IMR-90 (cell line): ENCODE measurements at regions not wholly inside any gene's neighbourhood (a gene's known extent, or its start where the extent isn't known, plus 50 kb on each side); places are given as distances from the start of the nearest gene placed in this dataset.

Source experiments
- ATAC-seq: fragments of 200-7000 bp; cut with Tn5 transposase; 2 replicates; pipeline ENCODE4 v1.9.1; 2020; ENCODE audit warnings: low read depth, mild to moderate bottlenecking, moderate library complexity
- BruUV-seq: library from RNA; stranded (reverse); fragments of 400-500 nt; replicated peaks from 2 replicates; lab custom pipeline; 2021; lab: Mats Ljungman, UMichigan
- CTCF ChIA-PET: fragments of 300-600 bp; formaldehyde crosslinking; extraction: SDS; loops from one replicate; lab custom pipeline; 2021; ENCODE audit warnings: antibody characterized with exemption; lab: Yijun Ruan, JAX
- POLR2A ChIA-PET: fragments of 300-600 bp; sonication (Branson Sonifier 250); formaldehyde crosslinking; loops from one replicate; lab custom pipeline; 2022; ENCODE audit warnings: antibody characterized with exemption; ENCODE audit not compliant: unreplicated experiment; lab: Charles Lee
- DNase-seq: peaks from one replicate; pipeline ENCODE4 v3.0.0; 2013
- H2AFZ ChIP-seq: replicated peaks from 2 replicates; pipeline ENCODE3; 2013; ENCODE audit warnings: low read length, mild to moderate bottlenecking; ENCODE audit not compliant: poor library complexity
- H2AK5ac ChIP-seq: 2 replicates; pipeline ENCODE4 v1.6.1; 2013; ENCODE audit warnings: low read depth, low read length, inconsistent platforms
- H2AK9ac ChIP-seq: replicated peaks from 2 replicates; pipeline ENCODE3; 2013; ENCODE audit warnings: mild to moderate bottlenecking, low read depth, low read length, moderate library complexity; ENCODE audit not compliant: poor library complexity
- H2BK120ac ChIP-seq: 2 replicates; pipeline ENCODE4 v1.6.1; 2013; ENCODE audit warnings: low read depth, low read length, inconsistent platforms
- H2BK15ac ChIP-seq: 3 replicates; pipeline ENCODE4 v1.6.1; 2013; ENCODE audit warnings: low read depth, low read length, inconsistent platforms
- H2BK20ac ChIP-seq: 2 replicates; pipeline ENCODE4 v1.6.1; 2013; ENCODE audit warnings: low read depth, mild to moderate bottlenecking, inconsistent platforms, low read length, moderate library complexity
- H2BK5ac ChIP-seq: 2 replicates; pipeline ENCODE4 v1.6.1; 2013; ENCODE audit warnings: mild to moderate bottlenecking, low read depth, low read length, inconsistent platforms; ENCODE audit not compliant: poor library complexity, severe bottlenecking
- H3K14ac ChIP-seq: replicated peaks from 2 replicates; pipeline ENCODE4 v1.6.1; 2013; ENCODE audit warnings: low read depth, low read length, inconsistent platforms
- H3K18ac ChIP-seq: 2 replicates; pipeline ENCODE4 v1.6.1; 2013; ENCODE audit warnings: low read depth, low read length, control low read depth
- H3K23ac ChIP-seq: 2 replicates; pipeline ENCODE4 v1.6.1; 2013; ENCODE audit warnings: low read depth, low read length, inconsistent platforms
- H3K27ac ChIP-seq: 2 replicates; pipeline ENCODE4 v1.5.1; 2013; ENCODE audit warnings: mild to moderate bottlenecking, control low read depth, low read length; ENCODE audit not compliant: insufficient read depth
- H3K27me3 ChIP-seq: 2 replicates; pipeline ENCODE4 v1.6.1; 2013; ENCODE audit warnings: low read length; ENCODE audit not compliant: control insufficient read depth, insufficient read depth
- H3K36me3 ChIP-seq: 2 replicates; pipeline ENCODE4 v1.6.1; 2013; ENCODE audit warnings: low read length, mixed read lengths; ENCODE audit not compliant: control insufficient read depth, insufficient read depth
- H3K4ac ChIP-seq: 2 replicates; pipeline ENCODE4 v1.6.1; 2013; ENCODE audit warnings: low read depth, low read length, inconsistent platforms
- H3K4me1 ChIP-seq: 2 replicates; pipeline ENCODE4 v1.6.1; 2013; ENCODE audit warnings: low read length, mixed read lengths; ENCODE audit not compliant: control insufficient read depth, insufficient read depth
- H3K4me2 ChIP-seq: 2 replicates; pipeline ENCODE4 v1.6.1; 2013; ENCODE audit warnings: low read depth, mild to moderate bottlenecking, control low read depth, low read length, moderate library complexity
- H3K4me3 ChIP-seq: 2 replicates; pipeline ENCODE4 v1.5.1; 2013; ENCODE audit warnings: low read depth, mild to moderate bottlenecking, control low read depth, low read length, moderate library complexity; ENCODE audit not compliant: insufficient read depth
- H3K56ac ChIP-seq: 2 replicates; pipeline ENCODE4 v1.6.1; 2013; ENCODE audit warnings: low read length, inconsistent platforms; ENCODE audit not compliant: insufficient read depth; ENCODE audit errors: extremely low read depth
- H3K79me1 ChIP-seq, 2 experiments: 2 replicates each; pipeline ENCODE4 v1.6.1; 2013; ENCODE audit warnings: low read length in 2 of 2, inconsistent platforms in 1 of 2, low read depth in 1 of 2
- H3K9ac ChIP-seq: 2 replicates; pipeline ENCODE4 v1.6.1; 2013; ENCODE audit warnings: low read depth, low read length, control low read depth
- H3K9me1 ChIP-seq: 2 replicates; pipeline ENCODE4 v1.6.1; 2013; ENCODE audit warnings: low read length, inconsistent platforms; ENCODE audit not compliant: insufficient read depth
- H3K9me3 ChIP-seq: 2 replicates; pipeline ENCODE4 v1.6.1; 2013; ENCODE audit warnings: low read length; ENCODE audit not compliant: control insufficient read depth, insufficient read depth
- H4K20me1 ChIP-seq: 2 replicates; pipeline ENCODE4 v1.6.1; 2013; ENCODE audit warnings: low read length, inconsistent platforms; ENCODE audit not compliant: insufficient read depth
- H4K5ac ChIP-seq: 2 replicates; pipeline ENCODE4 v1.6.1; 2013; ENCODE audit warnings: mild to moderate bottlenecking, low read depth, low read length, control low read depth
- H4K8ac ChIP-seq, 2 experiments: 2 replicates each; pipeline ENCODE4 v1.6.1; 2013; ENCODE audit warnings: low read depth in 2 of 2, low read length in 2 of 2, control low read depth in 1 of 2, inconsistent platforms in 1 of 2
- H4K91ac ChIP-seq: 2 replicates; pipeline ENCODE4 v1.6.1; 2013; ENCODE audit warnings: low read depth, low read length, inconsistent platforms; ENCODE audit not compliant: insufficient read depth
- FOS ChIP-seq: fragments of 150-350 bp; IDR thresholded peaks from 2 replicates; pipeline ENCODE4 v1.6.1; 2016; ENCODE audit warnings: low read depth, low read length
- MAFK ChIP-seq: IDR thresholded peaks from 2 replicates; pipeline ENCODE4 v1.6.1; 2012; ENCODE audit warnings: low read depth, low read length, improper control_type of control experiment
- MAZ ChIP-seq: IDR thresholded peaks from 2 replicates; pipeline ENCODE4 v1.6.1; 2012; ENCODE audit warnings: low read depth, mild to moderate bottlenecking, low read length, improper control_type of control experiment, moderate library complexity, borderline replicate concordance
- RCOR1 ChIP-seq: IDR thresholded peaks from 2 replicates; pipeline ENCODE4 v1.6.1; 2012; ENCODE audit warnings: mild to moderate bottlenecking, low read length, improper control_type of control experiment; ENCODE audit not compliant: insufficient replicate concordance
- SMC3 ChIP-seq: fragments of 150-350 bp; IDR thresholded peaks from 2 replicates; pipeline ENCODE4 v1.6.1; 2016; ENCODE audit warnings: low read depth, mild to moderate bottlenecking, antibody characterized with exemption, low read length, moderate library complexity
- WGBS, 2 experiments: methylation state at CpG; one replicate each; pipeline versions ENCODE4 v1.1.5 to v1.1.7; 2013; ENCODE audit warnings: missing lambda C conversion rate in 2 of 2; ENCODE audit not compliant: insufficient read length in 1 of 2; ENCODE audit errors: extremely low coverage in 2 of 2; 5-methylcytosine and 5-hydroxymethylcytosine counted together
- dilution Hi-C: fragments of 300-500 bp; cut with HindIII; formaldehyde crosslinking; loops from one replicate; pipeline ENCODE4 v1.14.3; 2018; ENCODE audit warnings: low sequenced_read_pairs; ENCODE audit not compliant: unreplicated experiment
- in situ Hi-C: fragments of 300-500 bp; cut with MboI; formaldehyde crosslinking; loops from 3 replicates; pipeline ENCODE4 v1.14.3; 2019; ENCODE audit warnings: low sequenced_read_pairs, inconsistent platforms, mixed read lengths
- intact Hi-C: fragments of 100-400 bp; cut with micrococcal nuclease; formaldehyde crosslinking; loops from 2 replicates; pipeline ENCODE4 v1.10.0; 2022
- TF ChIP-seq, protein P1 (sequence below): fragments of 150-350 bp; IDR thresholded peaks from 2 replicates; pipeline ENCODE4 v1.6.1; 2017; ENCODE audit warnings: mild to moderate bottlenecking, antibody characterized with exemption, low read length, low read depth

- Histone ChIP-seq H4K20me1 (no peaks in the 10 kb centered on the region), H3K4ac (no peak overlapping the region), H2AK9ac (no peak overlapping the region), H3K56ac (no peak overlapping the region), H2BK20ac (no peak overlapping the region), H3K18ac (no peak overlapping the region), H4K8ac (no peak overlapping the region), H3K4me2 (no peak overlapping the region), H3K79me1 (no peaks in the 10 kb centered on the region), H4K5ac (no peak overlapping the region), H4K91ac (no peak overlapping the region), H2BK120ac (no peak overlapping the region), H3K9me1 (no peaks in the 10 kb centered on the region), H3K4me3 (no peak overlapping the region), H2AFZ (no peak overlapping the region), H3K4me1 (no peaks in the 10 kb centered on the region), H3K36me3 (no peaks in the 10 kb centered on the region), H3K9ac (no peak overlapping the region), H2BK15ac (no peak overlapping the region), H3K14ac (no peak overlapping the region), H3K9me3 (no peaks in the 10 kb centered on the region), H2BK5ac (no peak overlapping the region), H3K27ac (no peak overlapping the region), H3K23ac (no peak overlapping the region), H2AK5ac (no peak overlapping the region), H3K27me3 (peaks cover 5% of the 10 kb centered on the region)
- TF ChIP-seq MAFK (no peak), FOS (no peak), RCOR1 (no peak), MAZ (no peak), SMC3 (no peak)
- TF ChIP-seq, protein P1, sequence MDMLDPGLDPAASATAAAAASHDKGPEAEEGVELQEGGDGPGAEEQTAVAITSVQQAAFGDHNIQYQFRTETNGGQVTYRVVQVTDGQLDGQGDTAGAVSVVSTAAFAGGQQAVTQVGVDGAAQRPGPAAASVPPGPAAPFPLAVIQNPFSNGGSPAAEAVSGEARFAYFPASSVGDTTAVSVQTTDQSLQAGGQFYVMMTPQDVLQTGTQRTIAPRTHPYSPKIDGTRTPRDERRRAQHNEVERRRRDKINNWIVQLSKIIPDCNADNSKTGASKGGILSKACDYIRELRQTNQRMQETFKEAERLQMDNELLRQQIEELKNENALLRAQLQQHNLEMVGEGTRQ: no peak
- ATAC-seq (no peak), DNase-seq (no peak)
- CTCF ChIA-PET: no interaction called here
- dilution Hi-C loops (no loop called here), intact Hi-C loops (no loop called here), in situ Hi-C loops (no loop called here)
- WGBS, 2 experiments: no CpG with 5 or more reads among the region's 2 CpGs
- POLR2A ChIA-PET: no interaction called here
- no TSS peak for BruUV-seq
Observed at GRCh38 chr2:176601066-176601465, 331.8 kb downstream of the MTX2 start.
